GM18502 (cell line): ENCODE measurements at regions not wholly inside any gene's neighbourhood (a gene's known extent, or its start where the extent isn't known, plus 50 kb on each side); places are given as distances from the start of the nearest gene placed in this dataset.

Experiments used
- ATAC-seq: cut with Tn5 transposase; IDR thresholded peaks from one replicate; pipeline ENCODE4 v1.9.1; 2021; ENCODE audit warnings: mild to moderate bottlenecking; ENCODE audit not compliant: unreplicated experiment, poor library complexity

DNA sequence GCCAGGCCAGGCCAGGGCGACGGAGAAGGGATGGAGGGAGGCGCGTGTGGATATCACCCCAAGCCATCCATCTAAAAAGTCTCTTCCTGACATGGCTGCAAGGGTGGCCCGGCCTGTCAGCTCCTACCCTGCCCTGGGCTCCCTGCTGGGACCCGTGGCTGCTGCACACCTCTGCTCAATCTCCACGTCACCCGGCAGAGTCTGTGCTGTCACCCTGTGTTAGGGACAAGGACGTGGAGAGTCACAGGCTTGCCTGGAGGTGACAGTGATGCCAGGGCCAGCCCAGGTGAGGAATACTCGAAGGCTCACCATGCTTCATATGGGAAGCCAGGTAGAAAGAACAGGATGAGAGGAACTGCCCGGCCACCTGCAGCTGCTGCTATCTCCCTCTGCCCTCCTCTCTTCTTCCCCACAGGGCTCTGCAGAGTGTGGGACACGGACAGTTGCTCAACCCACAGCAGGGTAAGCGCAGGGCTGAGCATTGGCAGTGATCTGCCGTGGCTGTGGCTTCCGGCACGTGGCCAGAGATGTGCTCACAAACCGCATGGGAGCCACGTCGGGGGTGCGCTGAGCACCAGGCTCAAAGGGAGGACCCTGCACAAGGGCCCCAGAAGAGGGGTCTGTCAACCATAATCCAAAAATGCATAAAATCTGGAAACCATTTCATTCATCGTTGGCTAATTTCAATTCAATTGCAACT, 214.3 kb downstream of the DLL1 start:
- no peak for ATAC-seq

- ATAC-seq, result no peak
Observed at GRCh38 chr6:170075659-170076223, 215.1 kb downstream of the DLL1 start.

DNA sequence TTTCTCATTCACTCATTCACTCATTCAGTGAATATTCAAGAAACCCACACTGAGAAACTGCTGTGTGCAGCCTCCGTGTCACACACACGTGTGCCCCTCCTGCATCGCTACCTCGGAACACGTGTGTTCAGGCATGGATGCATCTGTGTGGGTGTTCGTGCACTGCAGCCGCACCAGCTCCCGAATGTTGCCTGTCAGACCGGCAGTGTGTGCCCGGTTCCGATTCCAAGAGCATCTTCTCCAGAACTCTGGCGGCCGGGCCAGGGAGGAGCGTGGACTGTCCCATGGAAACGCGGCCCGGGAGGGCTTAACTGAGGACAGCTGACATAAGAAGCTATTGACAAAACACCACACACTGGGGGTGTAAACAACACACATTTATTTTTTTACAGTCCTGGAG, 216.0 kb downstream of the DLL1 start:
- no peak for ATAC-seq

DNA sequence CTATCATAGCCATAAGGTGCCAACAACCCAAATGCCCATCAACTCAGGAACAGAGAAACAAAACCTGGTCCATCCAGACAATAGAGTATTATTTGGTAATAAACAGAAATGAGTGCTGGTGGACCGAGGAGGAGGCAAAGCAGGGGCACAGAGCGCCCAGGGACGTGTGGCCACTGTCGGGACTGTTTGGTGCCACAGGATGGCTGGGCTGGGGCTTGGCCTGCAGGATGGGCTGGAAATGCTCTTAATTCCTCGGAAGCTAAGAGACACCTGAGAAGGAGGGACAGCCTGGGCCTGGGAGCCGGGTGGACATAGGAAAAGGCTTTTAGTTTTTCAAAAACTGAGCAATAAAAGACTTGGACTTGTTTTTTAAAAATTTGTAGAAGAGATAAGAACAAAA, 216.4 kb downstream of the DLL1 start:
- ATAC-seq, result no peak

- ATAC-seq, result no peak
Observed at GRCh38 chr6:170073846-170074245, 217.0 kb downstream of the DLL1 start.

GRCh38 chr6:170072246-170072645, 218.6 kb downstream of the DLL1 start:
- no peak for ATAC-seq

DNA sequence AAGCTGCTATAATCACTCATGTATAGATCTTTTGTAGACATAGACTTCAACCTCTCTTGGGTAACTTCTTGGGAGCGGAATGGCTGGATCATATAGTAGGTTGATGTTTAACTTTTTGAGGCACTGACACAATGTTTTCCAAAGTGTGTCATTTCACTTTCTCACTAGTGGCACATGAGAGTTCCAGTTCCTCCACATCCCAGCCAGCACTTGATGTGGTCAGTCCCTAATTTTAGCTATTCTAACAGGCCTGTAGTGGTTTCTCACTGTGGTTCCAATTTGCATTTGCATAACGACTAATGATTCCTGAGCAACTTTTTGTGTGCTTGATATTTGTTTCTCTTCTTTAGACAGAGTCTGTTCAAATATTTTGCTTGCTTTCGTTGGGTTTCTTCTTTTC, 221.3 kb downstream of the DLL1 start:
- ATAC-seq, result no peak

GRCh38 chr6:170068496-170068895, 222.4 kb downstream of the DLL1 start:
- ATAC-seq, result no peak

DNA sequence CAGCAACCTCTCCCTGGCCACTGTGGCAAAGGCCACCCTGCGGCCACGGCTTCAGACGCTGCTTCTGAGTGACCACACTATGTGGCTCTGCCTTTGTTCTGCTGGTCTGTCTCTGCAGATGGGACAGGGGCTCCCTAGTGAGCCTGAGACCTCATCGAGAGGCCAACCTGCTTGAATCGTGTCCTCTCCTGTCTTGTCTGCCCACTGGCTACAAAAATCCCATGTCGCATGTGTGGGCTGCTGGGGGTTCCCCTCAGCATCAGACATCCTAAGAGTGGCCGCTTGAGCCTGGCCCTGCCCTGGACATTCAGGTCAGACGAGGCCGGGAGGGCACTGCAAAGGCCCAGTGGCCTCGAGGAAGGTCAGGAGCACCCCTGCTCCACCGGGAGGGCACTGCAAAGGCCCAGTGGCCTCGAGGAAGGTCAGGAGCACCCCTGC, 222.9 kb downstream of the DLL1 start:
- no peak for ATAC-seq

GRCh38 chr6:170067181-170067641, 223.7 kb downstream of the DLL1 start:
- no peak for ATAC-seq

DNA sequence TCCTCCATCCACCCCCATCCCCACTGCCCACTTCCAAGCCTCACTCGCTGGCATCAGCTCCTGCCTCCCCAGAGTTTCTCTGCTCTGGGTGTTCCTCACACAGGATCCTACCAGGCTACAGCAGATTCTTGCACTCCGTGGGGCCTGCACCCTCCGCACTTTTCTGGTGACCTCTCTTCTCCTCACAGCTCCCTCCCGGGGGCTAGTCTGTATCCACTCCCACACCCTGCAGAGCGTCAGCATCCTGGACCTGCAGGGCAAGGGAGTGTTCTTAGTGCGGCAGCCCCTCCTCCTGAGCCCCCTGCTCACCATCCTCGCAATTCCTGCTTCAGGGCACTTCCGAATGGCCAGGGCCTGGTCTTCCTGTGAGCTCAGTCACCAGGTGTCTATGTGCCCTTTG, 224.2 kb downstream of the DLL1 start:
- ATAC-seq, result no peak

DNA sequence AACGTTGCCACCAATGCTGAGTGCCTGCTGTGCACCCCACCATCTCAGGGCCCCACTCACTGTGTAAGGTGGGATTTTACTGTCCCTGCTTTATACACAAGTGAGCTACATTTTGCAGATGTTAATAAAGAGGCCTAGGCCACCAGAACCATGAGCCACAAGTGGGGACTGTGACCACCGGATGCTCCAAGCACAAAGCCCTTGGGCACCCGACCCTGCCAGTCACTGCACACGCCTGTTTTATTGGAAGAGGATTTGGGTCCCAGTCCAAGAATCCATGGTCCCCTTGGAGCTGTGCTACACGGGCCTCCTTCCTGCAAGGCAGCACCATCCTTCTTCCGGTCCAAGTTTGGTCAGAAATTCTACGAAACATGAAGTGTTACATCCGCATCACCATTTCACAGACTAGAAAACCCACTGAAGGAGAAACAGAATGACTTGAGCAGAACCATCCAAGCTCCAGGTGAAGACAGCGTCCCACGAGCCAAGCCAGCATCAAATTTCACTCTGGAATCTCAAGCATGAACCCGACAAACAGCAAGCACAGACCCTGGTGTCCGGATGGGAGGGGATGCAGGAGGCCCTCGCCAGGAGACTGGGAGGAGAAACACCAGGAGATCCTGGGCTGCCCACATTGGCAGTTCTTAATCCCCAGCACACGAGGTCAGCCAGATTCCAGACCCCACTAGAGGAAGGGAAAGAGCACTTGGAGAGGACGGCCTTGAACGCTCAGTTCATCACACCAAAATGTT, 226.9 kb downstream of the DLL1 start:
- ATAC-seq, result no peak

- no peak for ATAC-seq
Observed at GRCh38 chr6:170063431-170063830, 227.4 kb downstream of the DLL1 start.

DNA sequence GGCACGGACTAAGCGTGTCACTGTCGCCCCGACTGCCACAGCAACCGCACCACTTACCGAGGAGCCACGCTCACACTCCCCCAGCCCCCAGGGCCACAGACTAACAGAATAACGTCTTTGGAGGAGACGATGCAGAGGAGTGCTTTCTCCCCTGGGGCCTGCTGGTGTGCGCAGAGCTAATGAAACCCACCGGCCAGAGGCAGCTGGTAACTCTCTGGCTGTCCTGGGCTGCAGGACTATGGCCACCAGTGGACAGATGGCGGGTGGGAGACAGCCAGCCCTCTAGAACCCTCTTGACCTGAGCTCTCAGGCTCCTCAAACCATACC, 228.0 kb downstream of the DLL1 start:
- no peak for ATAC-seq

DNA sequence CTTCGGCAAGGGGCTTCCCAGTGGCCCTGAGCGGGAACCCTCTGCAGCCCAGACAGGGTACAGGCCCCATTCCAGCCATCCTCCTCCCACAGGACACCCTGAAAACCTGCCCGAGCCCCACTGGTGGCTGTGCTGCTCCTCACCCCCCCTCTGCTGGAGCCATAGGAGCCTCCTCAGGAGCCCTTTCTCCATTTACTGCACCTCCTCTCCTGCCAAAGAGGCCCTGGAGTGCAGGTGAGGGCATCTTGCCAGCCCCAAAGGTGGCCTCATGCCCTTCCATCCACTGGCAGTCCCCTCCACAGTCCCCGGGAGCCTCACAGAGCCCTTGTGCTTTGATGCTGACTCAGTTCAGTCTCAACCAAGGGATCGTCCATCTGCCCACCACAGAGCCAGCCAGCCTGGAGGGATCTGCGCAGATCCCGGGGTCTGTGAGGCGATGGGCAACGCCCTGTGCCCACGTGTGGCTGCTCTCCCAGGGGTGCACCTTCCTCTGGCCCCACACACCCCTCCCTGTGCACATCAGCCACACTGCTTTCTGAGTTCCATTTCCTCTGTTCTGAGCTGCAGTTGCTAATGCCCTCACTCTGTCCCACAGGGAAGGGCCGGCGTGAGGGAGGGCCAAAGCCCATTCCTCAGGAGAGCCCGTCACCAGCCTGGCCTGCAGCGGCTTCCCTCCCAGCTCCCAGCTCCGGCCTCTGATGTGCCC, 228.5 kb downstream of the DLL1 start:
- no peak for ATAC-seq

DNA sequence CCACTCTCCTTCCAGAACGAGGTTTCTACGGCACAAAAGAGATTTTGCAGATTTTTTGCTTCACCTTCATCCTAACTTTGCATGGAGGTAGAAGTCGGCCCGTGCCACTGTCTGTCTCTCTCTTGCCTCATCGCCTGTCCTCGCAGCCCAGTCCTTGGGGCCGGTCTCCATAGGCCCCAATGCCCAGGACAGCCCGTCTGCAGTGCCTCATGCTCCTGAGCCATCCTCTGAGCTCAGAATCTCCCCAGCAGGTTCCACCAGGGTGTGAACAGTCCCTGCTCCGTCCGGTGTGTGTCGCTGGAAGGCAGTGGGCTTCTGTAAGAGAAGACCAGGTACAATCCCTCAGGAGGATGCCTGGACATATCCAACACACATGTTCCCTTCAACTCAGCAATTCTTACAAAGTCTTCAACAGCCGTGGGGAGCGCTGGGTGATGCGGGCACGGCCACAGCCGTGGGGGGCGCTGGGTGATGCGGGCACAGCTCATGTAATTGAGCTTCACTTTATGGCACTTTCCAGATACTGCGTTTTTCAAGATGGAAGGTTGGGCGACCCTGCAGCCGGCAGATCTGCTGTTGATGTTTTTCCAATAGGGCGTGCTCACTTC, 231.9 kb downstream of the DLL1 start:
- ATAC-seq, result no peak

GRCh38 chr6:170057961-170058877, 232.7 kb downstream of the DLL1 start:
- ATAC-seq, result no peak

GRCh38 chr6:170057034-170057734, 233.7 kb downstream of the DLL1 start:
- no peak for ATAC-seq

GRCh38 chr6:170056278-170056711, 234.6 kb downstream of the DLL1 start:
- ATAC-seq, result no peak
